Astrocyte of the cerebellum (primary cell): ENCODE measurements at regions not wholly inside any gene's neighbourhood (a gene's known extent, or its start where the extent isn't known, plus 50 kb on each side); places are given as distances from the start of the nearest gene placed in this dataset.
"Not testable (repeated sequence)": the region's sequence is repeated elsewhere in the genome, so short reads cannot be mapped to it uniquely, and the experiment has no call there.

ENCODE experiments used
- DNase-seq: peaks from one replicate; pipeline ENCODE4 v3.0.0-alpha.2; 2011; ENCODE audit warnings: low read depth
- H3K4me3 ChIP-seq: 2 replicates; pipeline ENCODE4 v1.5.1; 2011; ENCODE audit warnings: mild to moderate bottlenecking, low read depth, low read length, moderate library complexity
- in situ Hi-C: cut with HindIII; loops from 2 replicates; pipeline ENCODE4 v1.10.0; 2017; ENCODE audit warnings: low sequenced_read_pairs
- TF ChIP-seq, protein P1 (sequence below): IDR thresholded peaks from 2 replicates; pipeline ENCODE4 v1.5.1; 2012; ENCODE audit warnings: low read length, low read depth, moderate library complexity, mild to moderate bottlenecking; ENCODE audit errors: missing control alignments

DNA sequence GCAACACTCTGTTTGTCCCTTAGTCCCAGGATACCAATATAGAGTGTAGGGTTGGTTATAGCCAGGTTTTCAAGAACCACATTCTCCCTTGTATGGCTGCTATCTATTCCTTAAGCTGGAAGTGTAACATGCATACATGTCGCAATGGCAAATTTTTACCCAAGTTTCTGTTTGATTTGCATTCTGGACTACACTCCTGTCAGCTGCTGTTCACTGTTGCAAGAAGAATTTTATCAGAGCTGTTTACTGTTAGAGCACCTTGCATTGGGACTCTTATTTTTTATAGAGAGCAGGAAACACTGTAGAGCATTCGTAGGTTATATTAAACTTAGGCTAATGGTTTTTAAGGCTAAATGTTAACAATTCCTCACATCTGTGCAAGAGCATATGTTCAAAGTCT is 376.0 kb upstream of the LRFN5 start:
- in situ Hi-C loops = no loop called here

DNA sequence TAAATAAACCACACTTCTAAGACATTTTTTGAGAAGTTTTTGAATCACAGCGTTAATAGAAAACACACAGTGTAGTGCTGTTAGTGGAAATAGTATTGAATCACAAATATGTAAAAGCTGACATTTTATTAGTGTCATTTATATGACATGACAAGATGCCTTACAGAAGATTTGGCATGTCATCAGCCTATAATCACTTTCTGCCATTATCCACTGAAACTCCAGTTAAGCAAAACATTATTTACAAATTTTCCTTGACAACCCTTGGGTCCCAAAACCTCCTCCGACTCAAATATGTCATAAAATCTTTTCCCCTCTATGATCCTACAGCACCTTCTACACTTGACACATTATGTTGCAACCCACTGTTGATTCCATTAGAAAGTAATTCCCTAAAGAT is 376.9 kb upstream of the LRFN5 start:
- DNase-seq = no peak
- TF ChIP-seq, protein P1, sequence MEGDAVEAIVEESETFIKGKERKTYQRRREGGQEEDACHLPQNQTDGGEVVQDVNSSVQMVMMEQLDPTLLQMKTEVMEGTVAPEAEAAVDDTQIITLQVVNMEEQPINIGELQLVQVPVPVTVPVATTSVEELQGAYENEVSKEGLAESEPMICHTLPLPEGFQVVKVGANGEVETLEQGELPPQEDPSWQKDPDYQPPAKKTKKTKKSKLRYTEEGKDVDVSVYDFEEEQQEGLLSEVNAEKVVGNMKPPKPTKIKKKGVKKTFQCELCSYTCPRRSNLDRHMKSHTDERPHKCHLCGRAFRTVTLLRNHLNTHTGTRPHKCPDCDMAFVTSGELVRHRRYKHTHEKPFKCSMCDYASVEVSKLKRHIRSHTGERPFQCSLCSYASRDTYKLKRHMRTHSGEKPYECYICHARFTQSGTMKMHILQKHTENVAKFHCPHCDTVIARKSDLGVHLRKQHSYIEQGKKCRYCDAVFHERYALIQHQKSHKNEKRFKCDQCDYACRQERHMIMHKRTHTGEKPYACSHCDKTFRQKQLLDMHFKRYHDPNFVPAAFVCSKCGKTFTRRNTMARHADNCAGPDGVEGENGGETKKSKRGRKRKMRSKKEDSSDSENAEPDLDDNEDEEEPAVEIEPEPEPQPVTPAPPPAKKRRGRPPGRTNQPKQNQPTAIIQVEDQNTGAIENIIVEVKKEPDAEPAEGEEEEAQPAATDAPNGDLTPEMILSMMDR = no peak
- in situ Hi-C loops = no loop called here
- H3K4me3 ChIP-seq = no peak overlapping the region

More for the DNA sequence above, 376.0 kb upstream of the LRFN5 start:
- DNase-seq = no peak
- TF ChIP-seq, protein P1 = no peak
- H3K4me3 ChIP-seq = no peak overlapping the region

DNA sequence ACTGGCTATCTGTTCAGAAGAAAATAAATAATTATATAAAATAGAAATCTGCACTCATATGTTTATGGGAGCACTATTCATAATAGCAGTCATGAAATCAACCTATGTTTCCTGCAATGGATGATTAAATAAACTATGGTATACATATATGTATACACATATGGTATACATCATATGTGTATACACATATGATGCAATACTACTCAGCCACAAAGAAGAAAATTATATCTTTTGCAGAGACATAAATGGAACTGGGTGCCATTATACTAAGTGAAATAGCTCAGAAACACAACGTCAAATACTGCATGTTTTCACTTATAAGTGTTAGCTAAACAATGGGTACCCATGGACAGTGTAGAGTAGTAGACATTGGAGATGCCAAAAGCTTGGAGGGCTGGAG is 381.2 kb upstream of the LRFN5 start:
- in situ Hi-C loops = no loop called here
- DNase-seq = no peak
- no peak overlapping the region for H3K4me3 ChIP-seq
- TF ChIP-seq, protein P1 = no peak

DNA sequence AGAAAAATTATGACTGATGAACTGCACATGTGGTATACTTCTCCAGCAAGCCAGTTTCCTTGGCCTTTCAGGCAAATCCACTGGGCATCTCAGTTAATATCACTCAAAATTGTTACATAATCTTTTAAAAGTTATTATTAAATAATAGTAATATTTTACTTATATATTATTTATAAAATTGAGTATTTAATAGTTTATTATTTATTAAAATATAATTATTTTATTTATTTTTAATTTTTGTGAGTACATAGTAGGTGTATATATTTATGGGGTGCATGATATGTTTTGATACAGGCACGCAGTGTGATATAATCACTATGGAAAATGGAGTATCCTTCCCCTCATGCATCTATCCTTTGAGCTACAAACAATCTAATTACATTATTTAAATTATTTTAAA is 384.1 kb upstream of the LRFN5 start:
- in situ Hi-C loops = no loop called here
- no peak overlapping the region for H3K4me3 ChIP-seq
- no peak for DNase-seq
- TF ChIP-seq, protein P1 = no peak

DNA sequence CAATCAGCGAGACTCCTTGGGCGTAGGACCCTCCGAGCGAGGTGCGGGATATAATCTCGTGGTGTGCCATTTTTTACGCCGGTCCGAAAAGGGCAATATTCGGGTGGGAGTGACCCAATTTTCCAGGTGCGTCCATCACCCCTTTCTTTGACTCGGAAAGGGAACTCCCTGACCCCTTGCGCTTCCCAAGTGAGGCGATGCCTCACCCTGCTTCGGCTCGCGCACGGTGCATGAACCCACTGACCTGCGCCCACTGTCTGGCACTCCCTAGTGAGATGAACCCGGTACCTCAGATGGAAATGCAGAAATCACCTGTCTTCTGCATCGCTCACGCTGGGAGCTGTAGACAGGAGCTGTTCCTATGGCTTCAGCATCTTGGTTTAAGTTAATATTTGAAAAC is 391.7 kb upstream of the LRFN5 start:
- in situ Hi-C loops, H3K4me3 ChIP-seq, DNase-seq: not testable (repeated sequence)

DNA sequence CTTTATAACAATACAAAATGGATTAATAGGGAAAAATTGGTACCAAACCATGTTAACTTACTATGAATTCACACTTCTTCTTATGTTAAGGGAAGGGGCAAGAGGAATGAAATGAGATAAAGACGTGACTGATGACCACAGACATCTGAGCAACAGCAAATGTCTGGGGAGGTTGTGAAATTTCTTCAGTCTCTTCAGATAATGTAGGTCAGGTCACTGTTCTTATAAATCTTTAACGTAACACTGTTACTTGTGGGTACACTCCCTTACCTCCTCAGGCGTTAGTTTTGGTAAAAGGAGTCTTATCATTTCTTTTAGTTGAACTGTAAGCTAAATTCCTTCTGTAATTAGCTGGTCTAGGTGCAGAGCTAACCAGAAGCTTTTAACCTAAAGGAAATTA is 405.0 kb upstream of the LRFN5 start:
- DNase-seq = no peak
- no peak overlapping the region for H3K4me3 ChIP-seq
- TF ChIP-seq, protein P1 = no peak
- in situ Hi-C loops = no loop called here

DNA sequence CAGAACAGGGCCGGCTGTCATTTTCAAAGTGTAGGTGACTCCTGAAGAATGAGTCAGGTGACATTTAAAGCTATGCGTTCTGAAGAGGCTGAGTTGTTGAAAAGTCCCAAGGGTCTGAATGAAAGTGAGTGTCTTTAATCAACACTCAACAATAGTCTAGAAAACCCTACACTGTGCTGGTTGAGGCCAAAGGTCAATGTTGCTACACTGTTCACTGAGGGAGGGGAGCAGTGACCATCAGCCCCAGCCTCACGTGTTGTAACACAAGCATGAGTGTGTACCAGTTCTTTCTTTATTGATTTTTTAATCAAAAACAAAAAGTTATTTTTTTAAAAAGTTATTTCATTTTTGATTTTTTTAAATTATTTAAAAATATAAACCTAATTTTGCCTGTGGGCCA is 418.8 kb upstream of the LRFN5 start:
- TF ChIP-seq, protein P1 = no peak
- DNase-seq = no peak
- H3K4me3 ChIP-seq = no peak overlapping the region
- in situ Hi-C loops = no loop called here
